OCI-LY1 (cell line): ENCODE measurements at regions not wholly inside any gene's neighbourhood (a gene's known extent, or its start where the extent isn't known, plus 50 kb on each side); places are given as distances from the start of the nearest gene placed in this dataset.
A peak's percentile ranks its signal among the peaks of the same experiment; 100 is the strongest.

ENCODE experiments used
- EZH2 ChIP-seq: fragments of 200-600 bp; sonication (generic), shearing (Covaris generic); IDR thresholded peaks from 2 replicates; pipeline ENCODE4 v1.8.0; 2017; ENCODE audit warnings: borderline replicate concordance, mixed run types, mild to moderate bottlenecking, antibody characterized with exemption, low read length, moderate library complexity, mixed read lengths
- TF ChIP-seq, protein P1 (sequence below): fragments of 200-600 bp; sonication (generic), shearing (Covaris generic); IDR thresholded peaks from 2 replicates; pipeline ENCODE4 v1.5.1; 2017; ENCODE audit warnings: mild to moderate bottlenecking, antibody characterized with exemption, low read length, moderate library complexity, mixed read lengths

DNA sequence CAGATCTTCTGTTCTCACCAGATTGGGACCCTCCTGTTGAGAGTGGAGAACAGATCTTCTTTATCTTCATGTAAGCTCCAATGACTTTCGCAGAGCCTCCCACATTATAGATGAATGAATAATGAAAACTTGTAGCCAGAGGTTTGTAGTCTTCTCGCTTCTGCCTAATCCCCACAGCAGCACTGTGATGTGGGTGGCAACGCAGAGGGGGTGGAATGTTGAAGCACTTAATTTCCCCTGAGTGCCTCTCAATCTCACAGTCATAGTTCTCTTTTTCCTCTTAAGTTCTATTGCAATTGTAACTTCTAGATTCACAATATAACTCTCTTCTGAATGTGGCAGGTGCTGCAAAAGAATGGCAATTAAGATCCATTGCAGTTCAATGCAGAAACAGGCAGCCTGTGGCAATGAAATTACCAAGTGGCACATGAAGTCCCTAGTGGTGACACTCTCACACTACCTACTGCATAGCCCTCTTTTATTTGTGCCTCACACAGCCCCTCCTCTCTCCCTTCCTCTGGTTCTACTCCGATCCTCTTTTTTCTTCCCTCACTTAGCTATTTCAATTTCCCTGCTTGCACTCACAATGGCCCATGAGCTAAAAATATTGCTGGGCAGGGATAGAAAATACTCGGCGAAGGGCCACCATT, 281.9 kb downstream of the UBE3D start:
- TF ChIP-seq, protein P1, sequence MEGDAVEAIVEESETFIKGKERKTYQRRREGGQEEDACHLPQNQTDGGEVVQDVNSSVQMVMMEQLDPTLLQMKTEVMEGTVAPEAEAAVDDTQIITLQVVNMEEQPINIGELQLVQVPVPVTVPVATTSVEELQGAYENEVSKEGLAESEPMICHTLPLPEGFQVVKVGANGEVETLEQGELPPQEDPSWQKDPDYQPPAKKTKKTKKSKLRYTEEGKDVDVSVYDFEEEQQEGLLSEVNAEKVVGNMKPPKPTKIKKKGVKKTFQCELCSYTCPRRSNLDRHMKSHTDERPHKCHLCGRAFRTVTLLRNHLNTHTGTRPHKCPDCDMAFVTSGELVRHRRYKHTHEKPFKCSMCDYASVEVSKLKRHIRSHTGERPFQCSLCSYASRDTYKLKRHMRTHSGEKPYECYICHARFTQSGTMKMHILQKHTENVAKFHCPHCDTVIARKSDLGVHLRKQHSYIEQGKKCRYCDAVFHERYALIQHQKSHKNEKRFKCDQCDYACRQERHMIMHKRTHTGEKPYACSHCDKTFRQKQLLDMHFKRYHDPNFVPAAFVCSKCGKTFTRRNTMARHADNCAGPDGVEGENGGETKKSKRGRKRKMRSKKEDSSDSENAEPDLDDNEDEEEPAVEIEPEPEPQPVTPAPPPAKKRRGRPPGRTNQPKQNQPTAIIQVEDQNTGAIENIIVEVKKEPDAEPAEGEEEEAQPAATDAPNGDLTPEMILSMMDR: peak; percentile 32; the same call in 1 of the 2 replicates
- no peak for TF ChIP-seq EZH2
